ENCODE measurements at regions not wholly inside any gene's neighbourhood (a gene's known extent, or its start where the extent isn't known, plus 50 kb on each side); places are given as distances from the start of the nearest gene placed in this dataset.

DNA sequence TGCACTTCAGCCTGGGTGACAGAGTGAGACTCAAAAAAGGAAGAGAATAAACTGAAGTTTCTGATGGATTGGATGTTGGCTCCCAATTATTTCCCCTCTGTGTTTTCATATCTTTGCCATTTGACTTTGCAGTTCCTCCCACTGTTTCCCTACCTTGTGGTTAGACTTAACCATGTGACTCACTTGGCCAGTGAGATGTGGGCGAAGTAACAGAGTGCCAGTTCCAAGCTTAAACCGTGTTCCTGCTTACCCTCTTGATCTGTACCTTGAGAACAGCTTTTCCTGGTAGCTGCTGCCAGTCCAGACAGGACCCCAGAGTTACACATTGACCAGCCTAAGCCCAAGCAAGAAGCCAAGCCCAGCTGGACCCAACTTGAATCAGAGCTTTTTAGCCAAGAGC is 323.4 kb downstream of the LTN1 start:
- peaks cover 1% of the 10 kb centered on the region; the same call in 1 of the 2 replicates for H3F3A ChIP-seq (ENCODE audit: insufficient read depth)
- peaks cover 10% of the 10 kb centered on the region for H3K4me1 ChIP-seq (ENCODE audit: insufficient read depth)
- H3K9ac ChIP-seq, result no peak overlapping the region
- no peaks in the 10 kb centered on the region for H4K20me1 ChIP-seq (ENCODE audit: insufficient read depth)
- no peak overlapping the region for H3K4me3 ChIP-seq
- H3K27me3 ChIP-seq (replicated peaks; ENCODE audit: insufficient read depth), result no peaks in the 10 kb centered on the region
- H3K27ac ChIP-seq, result no peak overlapping the region
- WGBS, 2 experiments (ENCODE audit: low coverage in 1 of 2, low lambda C conversion rate in 2 of 2, missing lambda C conversion rate in 2 of 2), result 68 to 74% methylated on average over 2 of the region's 2 CpGs
- H3K4me2 ChIP-seq (ENCODE audit: unreplicated experiment), result no peak overlapping the region
- no peaks in the 10 kb centered on the region for H3K36me3 ChIP-seq (ENCODE audit: low read depth)
- TF ChIP-seq EZH2phosphoT487 (IDR thresholded peaks at IDR 0.05; ENCODE audit: insufficient read depth, low read depth), result no peak
- no peak for TF ChIP-seq EZH2 (IDR thresholded peaks at IDR 0.05; ENCODE audit: insufficient read depth, poor library complexity, severe bottlenecking)
- no peaks in the 10 kb centered on the region for H3K9me2 ChIP-seq (ENCODE audit: insufficient read depth)
- no peak for DNase-seq
- H3K79me2 ChIP-seq (ENCODE audit: insufficient read depth), result no peaks in the 10 kb centered on the region
- in situ Hi-C loops (cut with MboI), result no loop called here
- H3K9me3 ChIP-seq (ENCODE audit: low read depth), result no peaks in the 10 kb centered on the region
- H2AFZ ChIP-seq, result no peak overlapping the region

GRCh38 chr21:28663754-28664153 is 328.9 kb downstream of the LTN1 start:
- Histone ChIP-seq H3K27me3 (replicated peaks; ENCODE audit: insufficient read depth) (no peaks in the 10 kb centered on the region), H3K27ac (no peak overlapping the region), H3K4me2 (ENCODE audit: unreplicated experiment) (no peak overlapping the region), H3K79me2 (ENCODE audit: insufficient read depth) (no peaks in the 10 kb centered on the region), H3K36me3 (ENCODE audit: low read depth) (no peaks in the 10 kb centered on the region), H2AFZ (no peak overlapping the region; the same call in 1 of the 2 replicates), H3K4me1 (ENCODE audit: insufficient read depth) (no peaks in the 10 kb centered on the region), H3F3A (ENCODE audit: insufficient read depth) (no peaks in the 10 kb centered on the region), H3K9ac (no peak overlapping the region), H4K20me1 (ENCODE audit: insufficient read depth) (no peaks in the 10 kb centered on the region), H3K4me3 (no peak overlapping the region), H3K9me3 (ENCODE audit: low read depth) (no peaks in the 10 kb centered on the region), H3K9me2 (ENCODE audit: insufficient read depth) (no peaks in the 10 kb centered on the region)
- 72 to 75% methylated on average over 5 of the region's 5 CpGs for WGBS, 2 experiments (ENCODE audit: low coverage in 1 of 2, low lambda C conversion rate in 2 of 2, missing lambda C conversion rate in 2 of 2)
- no peak for TF ChIP-seq EZH2phosphoT487 (IDR thresholded peaks at IDR 0.05; ENCODE audit: insufficient read depth, low read depth)
- TF ChIP-seq EZH2 (IDR thresholded peaks at IDR 0.05; ENCODE audit: insufficient read depth, poor library complexity, severe bottlenecking), result no peak
- in situ Hi-C loops (cut with MboI), result no loop called here
- DNase-seq, result no peak

DNA sequence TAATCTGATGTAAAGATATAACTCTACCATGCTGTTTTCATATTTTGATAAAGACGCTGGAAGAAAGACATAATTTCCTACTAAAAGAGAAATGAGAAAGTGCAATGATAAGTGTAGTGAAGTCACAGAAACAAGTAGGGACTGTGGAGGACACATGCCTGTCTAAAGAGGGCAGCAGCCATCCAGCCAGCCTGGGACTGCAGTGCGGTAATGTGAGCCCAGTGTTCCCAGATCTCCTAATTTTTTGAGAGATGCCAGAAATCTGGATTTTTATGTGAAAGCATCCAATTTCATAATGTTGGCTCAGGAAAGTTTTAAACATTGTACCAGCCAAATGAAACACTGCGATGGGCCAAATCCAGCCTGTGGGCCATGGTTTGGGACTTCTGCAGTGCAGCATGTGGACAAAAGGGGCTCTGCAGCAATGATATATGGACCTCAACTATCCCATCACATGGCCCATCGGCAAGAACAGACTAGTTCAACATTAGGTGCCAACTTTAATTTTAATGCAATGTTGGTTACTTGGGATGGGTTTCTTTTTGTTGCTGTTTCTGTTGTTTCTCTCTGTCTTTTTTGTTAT is 329.5 kb downstream of the LTN1 start:
- H3K4me3 ChIP-seq, result no peak overlapping the region
- H3F3A ChIP-seq (ENCODE audit: insufficient read depth), result no peaks in the 10 kb centered on the region
- H3K27ac ChIP-seq, result no peak overlapping the region
- TF ChIP-seq EZH2 (IDR thresholded peaks at IDR 0.05; ENCODE audit: insufficient read depth, poor library complexity, severe bottlenecking), result no peak
- TF ChIP-seq EZH2phosphoT487 (IDR thresholded peaks at IDR 0.05; ENCODE audit: insufficient read depth, low read depth), result no peak
- H3K79me2 ChIP-seq (ENCODE audit: insufficient read depth), result no peaks in the 10 kb centered on the region
- in situ Hi-C loops (cut with MboI), result no loop called here
- H3K27me3 ChIP-seq (replicated peaks; ENCODE audit: insufficient read depth), result no peaks in the 10 kb centered on the region
- H3K4me2 ChIP-seq (ENCODE audit: unreplicated experiment), result no peak overlapping the region
- H3K4me1 ChIP-seq (ENCODE audit: insufficient read depth), result no peaks in the 10 kb centered on the region
- no peaks in the 10 kb centered on the region for H3K36me3 ChIP-seq (ENCODE audit: low read depth)
- H4K20me1 ChIP-seq (ENCODE audit: insufficient read depth), result no peaks in the 10 kb centered on the region
- no peaks in the 10 kb centered on the region for H3K9me2 ChIP-seq (ENCODE audit: insufficient read depth)
- H2AFZ ChIP-seq, result no peak overlapping the region
- 32% methylated on average over 4 of the region's 4 CpGs for whole genome bisulfite sequencing, 2 experiments (ENCODE audit: low coverage in 1 of 2, low lambda C conversion rate in 2 of 2, missing lambda C conversion rate in 2 of 2)
- no peaks in the 10 kb centered on the region for H3K9me3 ChIP-seq (ENCODE audit: low read depth)
- no peak for DNase-seq
- no peak overlapping the region for H3K9ac ChIP-seq

DNA sequence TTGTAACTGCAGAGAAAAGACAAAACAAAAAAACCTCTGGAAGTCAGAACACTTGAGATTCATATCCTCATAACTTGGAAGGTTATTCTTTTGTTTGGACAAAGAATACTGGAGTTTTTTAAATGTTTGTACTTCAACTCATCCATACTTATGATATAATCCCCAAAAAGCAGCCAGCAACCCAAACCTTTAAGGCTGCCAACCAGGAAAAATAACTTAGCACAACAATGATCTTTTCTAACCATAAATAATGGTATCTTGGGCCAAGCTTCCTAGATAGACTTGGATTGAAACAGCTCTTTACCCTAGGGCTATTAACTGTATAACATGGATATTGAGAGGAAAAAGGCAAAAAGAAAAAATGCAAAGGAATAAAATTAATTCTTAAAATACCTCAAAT is 335.1 kb downstream of the LTN1 start:
- no peaks in the 10 kb centered on the region for H3K9me2 ChIP-seq (ENCODE audit: insufficient read depth)
- no peak for DNase-seq
- H3K79me2 ChIP-seq (ENCODE audit: insufficient read depth), result no peaks in the 10 kb centered on the region
- no peaks in the 10 kb centered on the region for H3K27me3 ChIP-seq (replicated peaks; ENCODE audit: insufficient read depth)
- in situ Hi-C loops (cut with MboI), result no loop called here
- H3K27ac ChIP-seq, result no peak overlapping the region
- no peak for TF ChIP-seq EZH2phosphoT487 (IDR thresholded peaks at IDR 0.05; ENCODE audit: insufficient read depth, low read depth)
- H3K4me3 ChIP-seq, result no peak overlapping the region
- no peaks in the 10 kb centered on the region for H3K36me3 ChIP-seq (ENCODE audit: low read depth)
- H3F3A ChIP-seq (ENCODE audit: insufficient read depth), result no peaks in the 10 kb centered on the region
- no peaks in the 10 kb centered on the region for H3K9me3 ChIP-seq (ENCODE audit: low read depth)
- H2AFZ ChIP-seq, result no peak overlapping the region
- H3K4me2 ChIP-seq (ENCODE audit: unreplicated experiment), result no peak overlapping the region
- H3K9ac ChIP-seq, result no peak overlapping the region
- no peaks in the 10 kb centered on the region for H3K4me1 ChIP-seq (ENCODE audit: insufficient read depth)
- no peaks in the 10 kb centered on the region for H4K20me1 ChIP-seq (ENCODE audit: insufficient read depth)

DNA sequence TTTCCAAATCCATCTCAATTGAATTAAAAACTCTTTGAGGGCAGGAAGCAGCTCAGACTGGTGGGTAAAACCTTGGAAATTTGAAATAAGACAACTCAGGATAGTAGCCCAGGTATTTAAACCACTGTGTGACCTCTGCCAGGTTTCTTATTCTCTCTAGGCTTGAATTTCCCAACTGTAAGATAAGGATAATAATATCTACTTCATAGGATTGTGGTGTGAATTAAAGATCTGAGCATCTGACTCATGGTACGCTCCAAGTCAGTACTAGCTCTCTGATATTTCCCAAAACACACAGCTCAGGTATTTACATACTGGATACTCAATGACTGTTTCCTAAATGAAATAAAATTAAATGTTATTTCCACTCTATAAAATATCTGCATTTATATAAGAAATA is 337.2 kb downstream of the LTN1 start:
- DNase-seq, result no peak
- H3K4me1 ChIP-seq (ENCODE audit: insufficient read depth), result no peaks in the 10 kb centered on the region
- no peaks in the 10 kb centered on the region for H4K20me1 ChIP-seq (ENCODE audit: insufficient read depth)
- H3K36me3 ChIP-seq (ENCODE audit: low read depth), result no peaks in the 10 kb centered on the region
- no peak overlapping the region for H2AFZ ChIP-seq
- TF ChIP-seq EZH2 (IDR thresholded peaks at IDR 0.05; ENCODE audit: insufficient read depth, poor library complexity, severe bottlenecking), result no peak
- TF ChIP-seq EZH2phosphoT487 (IDR thresholded peaks at IDR 0.05; ENCODE audit: insufficient read depth, low read depth), result no peak
- H3K9me2 ChIP-seq (ENCODE audit: insufficient read depth), result no peaks in the 10 kb centered on the region
- no peaks in the 10 kb centered on the region for H3K9me3 ChIP-seq (ENCODE audit: low read depth)
- H3K27ac ChIP-seq, result no peak overlapping the region
- WGBS, 2 experiments (ENCODE audit: low coverage in 1 of 2, low lambda C conversion rate in 2 of 2, missing lambda C conversion rate in 2 of 2), result 91 to 93% methylated on average over 1 of the region's 1 CpG
- no peaks in the 10 kb centered on the region for H3F3A ChIP-seq (ENCODE audit: insufficient read depth)
- no peak overlapping the region for H3K4me3 ChIP-seq
- no peak overlapping the region for H3K4me2 ChIP-seq (ENCODE audit: unreplicated experiment)
- no peak overlapping the region for H3K9ac ChIP-seq
- H3K27me3 ChIP-seq (replicated peaks; ENCODE audit: insufficient read depth), result no peaks in the 10 kb centered on the region
- no peaks in the 10 kb centered on the region for H3K79me2 ChIP-seq (ENCODE audit: insufficient read depth)
- in situ Hi-C loops (cut with MboI), result no loop called here

All from GM23248 (cell line).